GM12872 (cell line): ENCODE measurements at regions not wholly inside any gene's neighbourhood (a gene's known extent, or its start where the extent isn't known, plus 50 kb on each side); places are given as distances from the start of the nearest gene placed in this dataset.

ENCODE experiments used
- CTCF ChIP-seq: IDR thresholded peaks from 3 replicates; pipeline ENCODE4 v1.5.1; 2011; ENCODE audit warnings: low read depth, mild to moderate bottlenecking, low read length, moderate library complexity; ENCODE audit not compliant: insufficient read depth

GRCh38 chr6:167448378-167448777 is 123.5 kb downstream of the TTLL2 start:
- no peak for TF ChIP-seq CTCF

- TF ChIP-seq CTCF, result no peak
These were observed 124.4 kb downstream of the TTLL2 start for GRCh38 chr6:167449094-167449861.

GRCh38 chr6:167450626-167451025 is 125.7 kb downstream of the TTLL2 start:
- TF ChIP-seq CTCF, result no peak

GRCh38 chr6:167452338-167453081 is 127.6 kb downstream of the TTLL2 start:
- TF ChIP-seq CTCF, result no peak

GRCh38 chr6:167453082-167453446 is 128.2 kb downstream of the TTLL2 start:
- TF ChIP-seq CTCF, result no peak

- no peak for TF ChIP-seq CTCF
These were observed 129.1 kb downstream of the TTLL2 start for GRCh38 chr6:167454003-167454402.

GRCh38 chr6:167455371-167455770 is 130.5 kb downstream of the TTLL2 start:
- TF ChIP-seq CTCF, result no peak
